ENCODE measurements at regions not wholly inside any gene's neighbourhood (a gene's known extent, or its start where the extent isn't known, plus 50 kb on each side); places are given as distances from the start of the nearest gene placed in this dataset.
"Not testable (repeated sequence)": the region's sequence is repeated elsewhere in the genome, so short reads cannot be mapped to it uniquely, and the experiment has no call there.

- DNase-seq (ENCODE audit: low read depth) = no peak
These were observed 443.4 kb upstream of the CD180 start for GRCh38 chr5:67639976-67640375.

GRCh38 chr5:67639313-67639712, 442.7 kb upstream of the CD180 start:
- no peak for DNase-seq (ENCODE audit: low read depth)

- no peak for DNase-seq (ENCODE audit: low read depth)
These were observed 440.4 kb upstream of the CD180 start for GRCh38 chr5:67636850-67637524.

GRCh38 chr5:67636091-67636490, 439.5 kb upstream of the CD180 start:
- DNase-seq (ENCODE audit: low read depth) = no peak

- not testable (repeated sequence) for DNase-seq (ENCODE audit: low read depth)
These were observed 430.5 kb upstream of the CD180 start for GRCh38 chr5:67627079-67627478.

GRCh38 chr5:67623078-67623477, 426.5 kb upstream of the CD180 start:
- DNase-seq (ENCODE audit: low read depth) = no peak

- DNase-seq (ENCODE audit: low read depth) = no peak
These were observed 424.1 kb upstream of the CD180 start for GRCh38 chr5:67620424-67621397.

- no peak for DNase-seq (ENCODE audit: low read depth)
These were observed 423.0 kb upstream of the CD180 start for GRCh38 chr5:67619636-67620035.

GRCh38 chr5:67619235-67619634, 422.6 kb upstream of the CD180 start:
- no peak for DNase-seq (ENCODE audit: low read depth)

- DNase-seq (ENCODE audit: low read depth) = no peak
These were observed 420.5 kb upstream of the CD180 start for GRCh38 chr5:67617051-67617450.

GRCh38 chr5:67612961-67613360, 416.4 kb upstream of the CD180 start:
- no peak for DNase-seq (ENCODE audit: low read depth)

- DNase-seq (ENCODE audit: low read depth) = no peak
These were observed 413.8 kb upstream of the CD180 start for GRCh38 chr5:67610186-67610912.

- DNase-seq (ENCODE audit: low read depth) = no peak
These were observed 411.4 kb upstream of the CD180 start for GRCh38 chr5:67607958-67608357.

GRCh38 chr5:67606586-67606947, 410.0 kb upstream of the CD180 start:
- no peak for DNase-seq (ENCODE audit: low read depth)

- no peak for DNase-seq (ENCODE audit: low read depth)
These were observed 409.4 kb upstream of the CD180 start for GRCh38 chr5:67605730-67606585.

- no peak for DNase-seq (ENCODE audit: low read depth)
These were observed 394.9 kb upstream of the CD180 start for GRCh38 chr5:67591491-67591890.

GRCh38 chr5:67588389-67588788, 391.8 kb upstream of the CD180 start:
- DNase-seq (ENCODE audit: low read depth) = no peak

- peak; percentile 3 for DNase-seq (ENCODE audit: low read depth)
These were observed 384.6 kb upstream of the CD180 start for GRCh38 chr5:67581203-67581602.

- DNase-seq (ENCODE audit: low read depth) = no peak
These were observed 381.4 kb upstream of the CD180 start for GRCh38 chr5:67578011-67578410.

GRCh38 chr5:67577424-67577823, 380.8 kb upstream of the CD180 start:
- no peak for DNase-seq (ENCODE audit: low read depth)

- DNase-seq (ENCODE audit: low read depth) = no peak
These were observed 379.5 kb upstream of the CD180 start for GRCh38 chr5:67576112-67576511.

- no peak for DNase-seq (ENCODE audit: low read depth)
These were observed 378.5 kb upstream of the CD180 start for GRCh38 chr5:67575087-67575486.
